DND-41 (cell line): ENCODE measurements at regions not wholly inside any gene's neighbourhood (a gene's known extent, or its start where the extent isn't known, plus 50 kb on each side); places are given as distances from the start of the nearest gene placed in this dataset.

Experiments used
- EZH2 ChIP-seq: IDR thresholded peaks from 3 replicates; pipeline ENCODE4 v1.6.1; 2012; ENCODE audit warnings: borderline replicate concordance, low read depth, mild to moderate bottlenecking, moderate library complexity, low read length, inconsistent platforms; ENCODE audit not compliant: severe bottlenecking
- TF ChIP-seq, protein P1 (sequence below): IDR thresholded peaks from 2 replicates; pipeline ENCODE4 v1.5.1; 2012; ENCODE audit warnings: borderline replicate concordance, low read length, moderate library complexity, mild to moderate bottlenecking; ENCODE audit not compliant: poor library complexity, severe bottlenecking; ENCODE audit errors: extremely low read depth

DNA sequence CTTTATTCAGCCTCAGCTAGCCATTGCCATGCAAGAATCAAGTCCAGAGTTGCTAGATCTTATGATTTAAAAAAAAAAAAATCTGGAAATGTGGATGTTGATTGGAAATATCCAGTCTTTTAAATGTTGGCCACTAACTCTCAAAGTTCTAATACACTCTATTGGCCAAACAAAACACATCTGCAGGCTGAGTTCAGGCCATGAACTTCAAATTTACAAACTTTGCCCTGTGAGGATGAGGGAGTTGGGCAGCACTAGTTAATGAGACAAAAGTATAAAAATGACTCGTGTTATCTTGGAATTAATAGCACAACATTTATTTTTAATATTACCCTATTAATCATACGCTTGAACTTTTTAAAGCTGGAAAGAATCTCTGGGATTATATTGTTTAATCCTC, 432.3 kb downstream of the PLPP3 start:
- TF ChIP-seq, protein P1, sequence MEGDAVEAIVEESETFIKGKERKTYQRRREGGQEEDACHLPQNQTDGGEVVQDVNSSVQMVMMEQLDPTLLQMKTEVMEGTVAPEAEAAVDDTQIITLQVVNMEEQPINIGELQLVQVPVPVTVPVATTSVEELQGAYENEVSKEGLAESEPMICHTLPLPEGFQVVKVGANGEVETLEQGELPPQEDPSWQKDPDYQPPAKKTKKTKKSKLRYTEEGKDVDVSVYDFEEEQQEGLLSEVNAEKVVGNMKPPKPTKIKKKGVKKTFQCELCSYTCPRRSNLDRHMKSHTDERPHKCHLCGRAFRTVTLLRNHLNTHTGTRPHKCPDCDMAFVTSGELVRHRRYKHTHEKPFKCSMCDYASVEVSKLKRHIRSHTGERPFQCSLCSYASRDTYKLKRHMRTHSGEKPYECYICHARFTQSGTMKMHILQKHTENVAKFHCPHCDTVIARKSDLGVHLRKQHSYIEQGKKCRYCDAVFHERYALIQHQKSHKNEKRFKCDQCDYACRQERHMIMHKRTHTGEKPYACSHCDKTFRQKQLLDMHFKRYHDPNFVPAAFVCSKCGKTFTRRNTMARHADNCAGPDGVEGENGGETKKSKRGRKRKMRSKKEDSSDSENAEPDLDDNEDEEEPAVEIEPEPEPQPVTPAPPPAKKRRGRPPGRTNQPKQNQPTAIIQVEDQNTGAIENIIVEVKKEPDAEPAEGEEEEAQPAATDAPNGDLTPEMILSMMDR = no peak
- no peak for TF ChIP-seq EZH2
